ENCODE measurements at regions not wholly inside any gene's neighbourhood (a gene's known extent, or its start where the extent isn't known, plus 50 kb on each side); places are given as distances from the start of the nearest gene placed in this dataset.

DNA sequence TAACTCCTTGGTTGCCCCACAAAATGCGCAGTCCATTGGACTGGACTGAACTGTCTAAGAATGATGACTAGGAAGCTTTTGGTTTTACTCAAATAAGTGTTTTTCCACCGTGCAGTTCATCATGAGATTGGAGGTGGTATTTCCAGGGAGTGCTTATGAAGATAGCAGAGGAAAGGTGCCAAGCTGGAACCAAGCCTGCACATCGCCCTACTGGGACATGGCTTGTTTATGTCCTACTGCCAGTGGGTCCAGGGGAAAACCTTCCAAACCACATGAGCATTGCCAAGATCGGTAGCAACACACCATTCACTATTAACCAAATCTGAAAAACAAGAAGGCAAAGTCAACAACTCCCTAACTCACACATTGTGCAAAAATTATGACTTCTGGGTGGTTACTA, 54.7 kb upstream of the DSCAM start:
- DNase-seq, result no peak

DNA sequence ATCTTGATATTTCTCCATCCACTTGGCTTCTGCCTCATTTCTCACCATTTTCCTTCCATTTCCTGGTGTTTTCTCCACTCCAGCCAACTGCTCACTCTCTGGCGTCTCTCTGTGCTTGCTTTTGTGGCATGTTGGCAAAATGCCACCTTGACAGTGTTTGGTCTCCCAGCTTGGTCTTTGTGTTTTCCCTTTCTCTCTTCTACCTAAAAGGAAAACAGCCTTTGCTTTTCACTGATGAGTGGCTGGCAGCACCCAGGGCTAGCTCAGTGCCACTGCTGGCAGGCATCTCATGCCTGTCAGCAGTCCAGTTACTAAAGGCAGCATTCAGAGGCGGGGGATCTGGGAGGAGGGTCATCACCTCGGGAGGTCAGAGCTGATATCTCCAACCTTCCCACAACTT, 55.3 kb upstream of the DSCAM start:
- DNase-seq, result peak; percentile 9

DNA sequence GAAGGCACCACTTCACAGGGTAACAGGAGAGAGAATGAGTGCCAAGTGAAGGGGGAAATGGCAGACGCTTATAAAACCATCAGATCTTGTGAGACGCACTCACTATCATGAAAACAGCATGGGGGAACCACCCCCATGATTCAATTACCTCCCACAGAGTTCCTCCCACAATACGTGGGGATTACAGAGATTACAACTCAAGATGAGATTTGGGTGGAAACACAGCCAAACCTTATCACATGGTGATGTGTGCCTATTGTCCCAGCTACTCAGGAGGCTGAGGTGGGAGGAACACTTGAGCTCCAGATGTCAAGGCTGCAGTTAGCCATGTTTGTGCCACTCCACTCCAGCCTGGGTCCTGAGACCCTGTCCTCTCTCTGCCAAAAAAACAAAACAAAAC, 56.0 kb upstream of the DSCAM start:
- DNase-seq, result no peak

DNA sequence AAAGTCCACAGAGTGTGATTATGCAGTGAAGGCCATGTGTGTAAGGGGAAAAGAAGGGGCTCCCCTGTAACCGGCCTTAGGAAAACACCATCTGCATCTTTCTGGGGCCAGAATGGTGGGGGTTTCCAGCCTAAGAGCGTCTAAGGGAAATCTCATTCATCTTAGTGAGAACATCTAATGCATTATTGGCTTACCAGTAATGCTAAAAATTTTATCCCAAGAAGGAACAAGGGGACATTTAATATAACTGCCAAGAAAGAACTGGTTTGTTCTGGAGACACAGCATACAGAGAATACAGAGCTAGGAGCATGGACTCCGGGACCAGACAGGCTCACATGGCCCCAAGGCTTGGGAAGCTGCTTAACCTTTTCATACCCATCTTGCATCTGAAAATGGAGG, 58.3 kb upstream of the DSCAM start:
- no peak for DNase-seq

DNA sequence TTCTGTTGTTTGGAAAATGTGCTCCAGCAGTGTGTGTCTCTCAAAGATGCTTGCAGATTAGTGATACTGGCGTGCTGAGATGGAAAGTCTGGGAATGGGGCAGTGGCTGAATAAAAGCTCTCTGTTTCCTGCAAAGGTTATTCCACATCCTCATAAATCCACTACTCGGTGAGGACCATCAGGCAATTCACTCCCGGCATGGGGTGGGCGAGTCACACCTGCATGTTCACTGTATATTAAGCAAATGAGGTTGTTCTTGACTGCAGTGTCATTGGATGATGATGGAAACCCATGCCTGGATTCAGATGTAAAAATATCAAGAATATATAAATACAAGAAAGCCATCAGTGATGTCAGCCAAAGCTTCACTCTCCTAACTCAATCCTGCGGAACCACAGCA, 65.4 kb upstream of the DSCAM start:
- DNase-seq, result no peak

DNA sequence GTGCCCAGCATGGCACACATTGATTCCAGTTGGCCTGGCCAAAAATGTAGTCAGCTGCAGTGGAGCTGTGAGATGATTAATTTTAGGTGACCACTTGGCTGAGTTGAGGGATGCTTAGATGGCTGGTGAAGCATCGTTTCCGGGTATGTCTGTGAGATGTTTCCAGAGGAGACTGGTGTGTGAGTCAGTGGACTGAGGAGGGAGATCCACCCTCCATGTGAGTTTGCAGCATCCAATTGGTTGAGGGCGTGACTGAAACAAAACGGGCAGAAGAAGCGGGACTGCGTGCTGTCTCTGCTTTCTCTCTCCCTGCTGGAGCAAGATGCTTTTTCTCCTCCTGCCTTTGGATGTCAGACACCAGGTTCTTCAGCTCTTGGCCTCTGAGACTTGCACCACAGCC, 68.2 kb upstream of the DSCAM start:
- no peak for DNase-seq

DNA sequence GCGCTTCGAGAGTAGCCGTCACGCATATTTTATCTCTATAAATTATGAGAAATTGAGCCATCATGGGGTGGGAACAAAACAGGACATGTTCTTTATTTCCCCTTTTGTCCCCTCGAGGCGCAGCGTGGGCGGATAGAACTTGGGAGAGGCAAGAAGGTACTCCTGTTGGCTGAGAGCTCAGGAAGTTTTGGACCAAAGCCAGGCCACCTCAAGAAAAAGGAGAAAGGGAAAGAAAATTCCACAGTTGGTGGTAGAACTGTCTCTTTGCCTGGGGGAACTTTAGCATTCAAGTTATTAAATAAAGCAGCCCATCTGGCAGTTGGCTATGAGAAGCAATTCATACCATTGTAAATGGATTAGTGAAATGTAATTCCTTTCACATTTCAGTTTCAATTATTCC, 76.4 kb upstream of the DSCAM start:
- no peak for DNase-seq

DNA sequence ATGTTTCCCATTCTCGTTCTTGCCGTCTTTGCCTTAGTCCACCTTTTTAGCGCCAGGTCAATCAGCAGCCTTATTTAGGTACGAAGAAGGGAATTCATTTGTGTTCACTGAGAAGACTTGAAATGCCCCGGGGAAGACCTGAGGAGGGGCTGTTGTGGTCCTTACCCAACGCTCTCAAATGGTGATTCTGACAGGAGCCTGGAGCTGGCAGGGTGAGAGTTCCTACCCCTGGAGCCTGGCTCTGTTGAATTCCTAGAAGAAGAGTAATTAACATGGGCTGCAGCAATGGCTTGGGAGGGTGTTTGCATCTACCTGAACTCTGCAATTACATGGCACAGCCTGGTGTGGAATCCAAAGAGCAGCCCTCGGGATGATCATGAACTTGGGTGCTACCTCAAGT, 76.9 kb upstream of the DSCAM start:
- DNase-seq, result no peak

DNA sequence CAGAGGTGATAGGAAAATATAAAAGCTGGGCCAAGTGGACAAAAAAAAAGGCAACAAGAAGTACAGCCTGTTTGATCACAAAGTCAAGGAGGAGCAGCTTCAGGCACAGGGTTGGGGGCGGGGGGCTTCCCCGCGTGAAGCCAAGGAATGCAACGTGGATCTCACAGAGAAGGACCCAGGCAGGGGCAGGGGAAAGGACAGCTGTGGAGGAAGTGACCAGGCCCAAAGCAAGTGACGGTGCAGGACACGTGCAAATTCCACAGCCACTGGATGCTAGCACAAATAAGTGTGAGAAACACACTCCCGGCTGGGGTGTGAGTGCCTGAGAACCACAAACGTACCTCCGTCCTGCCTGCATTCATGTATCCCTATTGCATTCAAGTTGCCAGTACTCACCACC, 77.7 kb upstream of the DSCAM start:
- no peak for DNase-seq

DNA sequence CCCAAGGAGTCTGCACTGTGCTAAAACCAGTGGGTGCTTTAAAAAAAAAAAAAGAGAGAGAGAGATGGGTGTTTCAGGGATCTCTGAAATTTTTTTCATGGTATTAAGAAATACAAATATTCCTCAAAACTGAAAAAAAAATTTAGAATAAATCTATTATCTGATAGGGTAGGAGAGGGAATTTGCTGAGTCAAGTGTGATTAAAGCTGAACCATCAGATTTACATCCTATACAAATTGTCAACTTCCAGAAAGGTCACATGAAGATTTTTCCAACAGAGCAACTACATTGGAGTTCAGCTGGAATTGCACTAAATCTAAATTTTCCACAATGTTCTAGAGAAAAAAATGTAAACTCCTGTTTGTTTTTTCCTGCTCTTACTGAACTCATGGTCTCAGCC, 79.3 kb upstream of the DSCAM start:
- no peak for DNase-seq

DNA sequence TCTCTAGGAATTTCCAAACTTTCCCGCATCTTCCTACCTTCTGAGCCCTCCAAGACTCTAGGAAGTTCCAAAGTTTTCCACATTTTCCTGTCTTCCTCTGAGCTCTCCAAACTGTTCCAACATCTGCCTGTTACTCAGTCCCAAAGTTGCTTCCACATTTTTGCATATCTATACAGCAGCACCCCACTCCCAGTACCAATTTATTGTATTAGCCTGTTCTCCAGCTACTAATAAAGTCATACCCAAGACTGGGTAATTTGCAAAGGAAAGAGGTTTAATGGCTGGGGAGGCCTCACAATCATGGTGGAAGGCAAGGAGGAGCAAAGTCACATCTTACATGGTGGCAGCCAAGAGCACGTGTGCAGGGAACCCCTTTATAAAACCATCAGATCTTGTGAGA, 82.9 kb upstream of the DSCAM start:
- no peak for DNase-seq

DNA sequence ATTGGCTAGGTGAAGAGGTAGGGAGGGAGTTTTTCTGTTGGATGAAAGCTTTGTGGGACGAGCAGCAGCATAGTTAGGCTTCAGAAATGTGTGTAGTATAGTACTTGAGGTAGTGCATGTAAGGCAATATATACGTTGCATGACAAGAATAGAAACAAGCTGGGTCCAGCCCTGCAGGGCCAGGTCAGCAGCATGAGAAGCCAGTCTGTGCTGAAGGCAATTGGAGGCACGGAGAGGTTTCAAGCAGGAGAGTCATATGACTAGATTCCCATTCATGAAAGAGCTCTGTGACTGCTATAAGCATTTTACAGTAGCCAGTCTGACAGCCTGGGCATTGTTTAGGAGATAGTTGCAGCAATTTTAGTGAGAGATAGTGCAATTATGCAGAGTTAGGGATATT, 84.2 kb upstream of the DSCAM start:
- no peak for DNase-seq

DNA sequence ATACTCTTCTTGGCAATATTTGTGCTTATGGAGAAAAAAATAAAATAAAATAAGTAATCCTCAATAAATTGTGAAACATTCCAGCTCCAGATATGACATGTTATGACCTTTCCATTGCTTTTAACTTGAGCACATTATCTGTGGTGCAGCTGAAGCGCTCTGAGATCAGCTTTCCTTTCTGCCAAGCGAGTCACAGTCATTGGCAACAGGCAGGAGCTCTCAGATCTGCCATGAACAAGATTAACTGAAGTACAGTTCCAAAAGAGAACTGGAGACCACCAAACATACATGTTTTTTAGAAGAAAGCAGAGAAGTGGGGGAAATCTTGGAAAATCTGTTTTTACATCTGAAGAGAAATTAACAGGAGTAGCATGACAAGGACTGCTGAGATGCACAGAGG, 89.2 kb upstream of the DSCAM start:
- DNase-seq, result no peak

DNA sequence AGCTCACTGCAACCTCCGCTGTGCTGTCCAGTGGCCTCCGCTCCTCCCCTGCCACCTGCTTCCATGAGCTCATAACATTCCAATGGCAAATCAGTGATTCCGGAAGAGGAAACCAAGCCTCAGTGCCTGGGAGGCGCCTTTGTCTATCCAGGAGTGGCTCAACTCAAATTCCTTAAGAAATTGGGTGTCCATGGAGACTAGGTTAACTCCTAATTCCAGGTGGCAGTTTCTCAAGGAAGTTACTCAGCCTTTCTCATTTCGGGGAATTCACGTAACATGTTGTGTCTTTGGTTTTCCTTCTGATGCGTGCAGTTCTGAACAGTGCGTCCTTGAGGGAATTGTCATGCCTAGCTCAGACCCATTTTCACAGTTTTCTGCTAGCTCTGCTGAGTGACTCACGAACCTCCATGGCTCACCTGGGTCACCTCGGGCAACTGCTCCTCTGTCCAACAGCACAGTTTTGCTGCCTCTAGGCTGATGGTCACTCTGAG, 89.9 kb upstream of the DSCAM start:
- no peak for DNase-seq

DNA sequence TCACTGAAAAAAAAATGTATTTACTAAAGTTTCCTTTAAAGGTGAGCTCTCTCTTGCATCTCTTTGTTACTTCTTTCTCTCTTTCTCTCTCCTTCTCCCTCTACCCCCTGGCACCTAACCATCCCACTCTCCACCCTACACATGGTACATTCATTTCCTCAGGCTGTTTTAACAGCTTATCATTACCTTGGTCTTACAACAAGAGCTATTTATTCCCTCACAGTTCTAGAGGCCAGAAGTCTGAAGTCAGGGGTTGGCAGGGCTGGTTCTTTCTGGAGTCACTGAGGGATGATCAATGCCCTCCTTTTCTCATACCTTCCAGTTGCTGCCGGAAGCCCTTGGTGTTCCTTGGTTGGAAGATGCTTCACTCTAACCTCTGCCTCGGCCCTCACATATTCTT, 91.1 kb upstream of the DSCAM start:
- DNase-seq, result no peak

DNA sequence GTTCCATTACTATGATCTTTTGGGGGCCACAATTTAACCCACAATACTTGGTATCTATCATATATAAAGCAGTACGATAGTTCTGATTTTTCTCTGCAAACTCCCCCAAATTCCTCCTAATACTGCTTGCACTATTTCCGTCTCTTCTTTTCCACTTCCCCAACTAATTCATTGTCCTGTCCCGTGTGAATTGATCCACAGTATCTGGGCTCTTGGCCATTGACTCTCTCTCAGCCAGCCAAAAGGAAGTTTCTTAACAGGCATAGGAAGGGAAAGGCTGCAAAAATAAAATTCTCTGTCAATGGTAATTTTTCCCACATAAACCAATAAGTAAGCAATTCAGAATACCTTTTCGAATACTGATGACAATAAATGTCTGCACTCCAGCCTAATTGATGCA, 91.7 kb upstream of the DSCAM start:
- DNase-seq, result no peak

DNA sequence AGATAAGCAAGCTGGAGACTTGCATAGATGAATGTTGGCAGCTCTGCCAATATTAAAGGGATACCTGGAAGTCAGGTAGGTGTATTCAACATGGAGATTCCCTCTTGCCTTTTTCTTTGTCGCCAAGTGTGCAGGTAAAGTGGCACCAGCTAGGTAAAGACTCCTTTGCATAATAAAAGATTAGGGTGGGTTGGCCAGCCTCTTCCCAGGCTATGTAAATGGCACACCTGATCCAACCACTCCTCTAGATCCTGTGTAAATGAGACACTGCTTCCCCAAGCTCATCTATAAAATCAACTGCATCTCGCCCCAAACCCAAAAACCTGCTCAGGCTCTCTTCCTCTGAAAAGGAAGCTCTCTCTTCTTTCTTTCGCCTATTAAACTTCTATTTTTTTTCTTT, 100.8 kb upstream of the DSCAM start:
- no peak for DNase-seq

DNA sequence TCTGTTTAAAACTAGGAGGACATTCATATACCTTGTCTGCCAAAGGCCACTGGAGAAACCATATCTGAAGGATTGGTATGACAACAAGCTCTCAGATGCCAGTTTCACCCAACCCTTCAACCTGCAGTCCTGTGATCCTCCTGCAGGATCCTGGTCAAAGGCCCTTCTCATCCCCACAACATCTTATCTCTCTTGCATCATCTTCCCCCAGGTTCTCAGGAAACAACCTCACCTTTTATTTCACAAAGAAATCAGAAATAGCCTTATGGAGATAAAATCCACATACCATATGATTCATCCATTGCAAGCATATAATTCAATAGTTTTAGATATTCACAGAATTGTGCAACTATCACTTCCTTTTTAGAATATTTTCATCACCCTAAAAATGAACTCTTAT, 104.0 kb upstream of the DSCAM start:
- DNase-seq, result no peak

DNA sequence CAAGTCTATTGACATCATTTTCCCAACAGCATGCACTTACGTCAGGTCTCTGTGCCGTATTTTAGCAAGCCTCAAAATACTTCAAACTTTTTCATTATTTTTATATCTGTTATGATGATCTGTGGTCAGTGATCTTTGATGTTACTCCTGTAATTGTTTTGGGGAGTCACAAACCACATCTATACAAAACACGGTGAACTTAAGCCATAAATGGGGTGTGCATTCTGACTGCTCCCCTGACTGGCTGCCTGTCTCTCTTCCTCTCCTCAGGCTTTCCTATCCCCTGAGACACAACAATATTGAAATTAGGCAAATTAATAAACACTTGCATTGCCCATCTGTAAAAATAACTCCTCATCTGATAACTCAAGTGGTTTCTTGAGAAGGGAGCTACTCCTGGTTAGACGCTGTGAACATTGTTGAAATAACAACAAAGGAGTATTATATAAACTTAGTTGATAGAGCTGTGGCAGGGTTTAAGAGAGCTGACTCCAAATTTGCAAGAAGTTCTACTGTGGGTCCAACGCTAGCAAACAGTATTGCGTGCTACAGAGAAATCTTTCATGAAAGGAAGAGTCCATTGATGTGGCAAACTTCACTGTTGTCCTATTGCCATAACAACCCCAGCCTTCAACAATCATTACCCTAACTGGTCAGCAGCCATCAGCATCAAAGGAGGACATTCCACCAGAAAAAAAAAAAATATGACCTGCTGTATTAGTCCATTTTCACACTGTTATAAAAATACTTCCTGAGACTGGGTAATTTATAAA, 105.8 kb upstream of the DSCAM start:
- DNase-seq, result no peak

DNA sequence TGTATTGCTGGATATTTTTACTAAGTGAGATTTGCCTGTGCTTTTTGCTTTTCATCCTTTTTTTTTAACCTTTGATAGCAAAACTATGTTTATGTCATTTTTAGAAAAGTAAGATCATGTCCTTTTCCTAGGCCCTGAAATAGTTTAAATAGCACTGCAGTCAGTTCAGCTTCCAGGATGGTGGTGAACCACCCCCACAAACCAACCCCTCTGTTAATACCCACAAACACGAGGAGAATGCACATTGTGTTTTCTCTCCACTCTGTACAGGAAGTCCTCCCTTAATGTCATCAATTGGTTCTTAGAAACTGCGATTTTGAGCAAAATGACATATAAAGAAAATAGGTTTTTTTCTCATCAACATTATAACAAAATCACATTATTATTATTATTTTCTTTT, 117.7 kb upstream of the DSCAM start:
- DNase-seq, result no peak

DNA sequence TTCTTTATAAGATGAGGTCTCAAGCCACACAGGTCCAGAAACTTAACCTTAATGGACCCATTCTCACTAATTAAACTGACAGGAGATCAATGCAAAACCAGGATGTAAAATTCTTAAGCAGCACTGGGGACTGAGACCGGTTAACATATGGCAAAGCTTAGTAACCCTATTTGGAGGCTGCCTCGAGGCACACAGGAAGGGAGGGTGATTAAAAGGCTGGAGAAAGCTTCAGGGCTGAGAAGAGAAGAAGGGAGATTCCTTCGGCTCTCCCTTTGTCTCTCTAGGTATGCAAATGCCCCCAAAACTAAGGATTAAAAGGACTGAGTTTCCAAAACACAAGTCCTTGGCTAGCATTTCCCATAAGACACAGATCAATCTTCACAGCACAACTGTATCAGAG, 120.8 kb upstream of the DSCAM start:
- no peak for DNase-seq

DNA sequence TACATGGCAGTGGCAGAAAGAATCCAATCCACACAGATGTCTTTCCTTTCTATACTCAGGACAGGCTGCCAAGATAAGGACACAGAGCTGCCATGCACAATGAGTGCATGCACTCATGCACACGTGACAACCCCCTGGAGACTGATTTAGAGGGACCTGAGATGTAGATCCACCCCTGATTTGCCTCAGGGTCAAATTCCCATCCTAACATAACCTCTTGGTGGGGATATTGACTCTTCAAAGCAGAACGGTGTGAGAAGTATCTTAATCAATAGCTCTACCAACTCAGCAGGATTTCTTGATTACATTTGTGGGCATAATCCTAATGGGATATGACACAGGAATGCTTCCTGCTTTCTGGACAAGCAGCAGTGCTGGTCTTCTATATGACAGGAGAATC, 125.2 kb upstream of the DSCAM start:
- peak; percentile 3 for DNase-seq

DNA sequence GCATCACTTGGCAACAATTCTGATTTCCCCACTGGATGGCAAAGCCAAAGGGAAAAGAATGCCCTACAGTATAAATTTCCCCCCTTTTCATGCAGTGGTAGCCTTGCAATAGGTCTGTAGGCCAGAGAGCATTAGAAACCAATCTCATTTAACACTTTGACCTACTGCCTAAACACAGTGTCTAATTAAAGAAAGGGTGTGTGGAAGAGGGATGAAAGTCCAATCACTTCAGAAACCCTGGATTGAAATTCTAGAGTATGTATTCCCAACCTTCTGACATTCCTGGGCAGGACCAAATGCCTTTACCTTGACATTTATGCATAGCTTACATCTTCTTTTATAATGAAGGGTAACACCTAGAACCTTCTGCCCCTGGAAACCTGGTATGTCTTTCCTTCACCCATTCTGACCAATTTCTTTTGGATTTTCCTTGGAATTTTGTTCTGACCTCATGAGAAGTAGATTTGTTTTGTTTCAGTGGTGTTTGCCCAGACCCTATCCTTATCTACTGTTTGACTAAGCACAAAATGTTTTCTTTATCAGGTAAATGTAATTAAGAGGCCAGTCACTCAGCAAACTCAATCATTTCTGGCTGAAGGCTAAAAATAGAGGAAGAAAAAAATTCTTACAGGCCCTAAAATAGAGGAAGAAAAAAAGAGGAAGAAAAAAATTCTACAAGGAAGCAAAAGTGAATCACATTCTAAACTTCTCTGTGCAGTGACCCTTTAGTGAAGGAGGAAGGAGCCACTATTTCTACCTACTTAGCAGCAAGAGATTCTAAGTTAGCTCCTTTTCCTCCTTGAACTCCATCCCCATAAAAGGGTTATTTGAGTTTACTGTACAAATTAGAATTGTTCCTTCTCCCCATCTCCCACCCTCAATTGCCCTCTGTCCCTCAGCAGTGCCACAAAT, 129.5 kb upstream of the DSCAM start:
- DNase-seq, result no peak

DNA sequence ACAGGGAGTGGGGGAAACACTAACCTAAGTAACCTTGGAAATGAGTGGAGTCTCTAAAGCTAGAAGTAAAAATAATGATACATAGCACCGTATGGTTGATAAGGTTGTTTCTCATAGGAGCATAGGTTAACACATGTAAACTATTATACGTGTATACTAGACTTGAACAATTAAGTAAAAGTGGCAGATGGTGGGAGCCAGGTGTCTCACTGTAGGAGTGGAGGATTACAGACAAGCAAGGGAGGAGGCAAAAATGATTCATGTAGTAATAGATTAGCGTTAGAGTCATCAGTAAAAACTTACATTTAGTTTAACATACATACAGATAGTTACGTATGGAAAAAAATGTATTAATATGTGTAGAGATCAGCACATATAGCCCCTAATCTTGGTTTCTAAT, 138.4 kb upstream of the DSCAM start:
- no peak for DNase-seq
